GM23338 (cell line): ENCODE measurements at regions not wholly inside any gene's neighbourhood (a gene's known extent, or its start where the extent isn't known, plus 50 kb on each side); places are given as distances from the start of the nearest gene placed in this dataset.

Experiments
- ATAC-seq: fragments of 200-7000 bp; cut with Tn5 transposase; 3 replicates; pipeline ENCODE4 v1.9.1; 2020
- DNase-seq: peaks from one replicate; pipeline ENCODE4 v3.0.0-alpha.2; 2015; ENCODE audit warnings: low spot score
- H2AFZ ChIP-seq: fragments of 200-600 bp; sonication (generic); 2 replicates; pipeline ENCODE4 v1.8.0; 2016; ENCODE audit warnings: antibody characterized with exemption, mild to moderate bottlenecking, moderate library complexity
- H3F3A ChIP-seq: fragments of 200-600 bp; sonication (generic); replicated peaks from 2 replicates; pipeline ENCODE4 v1.8.0; 2017; ENCODE audit warnings: antibody characterized with exemption, mixed run types, low read depth
- H3K27ac ChIP-seq: fragments of 200-600 bp; sonication (generic); 2 replicates; pipeline ENCODE4 v1.6.1; 2016; ENCODE audit warnings: low read depth
- H3K27me3 ChIP-seq: fragments of 200-600 bp; sonication (generic); 2 replicates; pipeline ENCODE4 v1.8.0; 2016; ENCODE audit warnings: mild to moderate bottlenecking, mixed run types, moderate library complexity; ENCODE audit not compliant: insufficient read depth
- H3K36me3 ChIP-seq: fragments of 200-600 bp; sonication (generic); 2 replicates; pipeline ENCODE4 v1.8.0; 2016; ENCODE audit warnings: mild to moderate bottlenecking; ENCODE audit not compliant: insufficient read depth
- H3K4me1 ChIP-seq: fragments of 200-600 bp; sonication (generic); 2 replicates; pipeline ENCODE4 v1.8.0; 2016; ENCODE audit warnings: mild to moderate bottlenecking, moderate library complexity; ENCODE audit not compliant: insufficient read depth
- H3K4me2 ChIP-seq: fragments of 200-600 bp; sonication (generic); 2 replicates; pipeline ENCODE4 v1.7.1; 2017; ENCODE audit warnings: mixed run types
- H3K4me3 ChIP-seq: fragments of 200-600 bp; sonication (generic); 2 replicates; pipeline ENCODE4 v1.6.1; 2016; ENCODE audit warnings: mixed run types
- H3K79me2 ChIP-seq: fragments of 200-600 bp; sonication (generic); replicated peaks from 2 replicates; pipeline ENCODE4 v1.8.0; 2017; ENCODE audit warnings: mild to moderate bottlenecking; ENCODE audit not compliant: insufficient read depth
- H3K9me2 ChIP-seq: fragments of 200-600 bp; sonication (generic); 2 replicates; pipeline ENCODE4 v1.8.0; 2017; ENCODE audit not compliant: insufficient read depth
- H4K20me1 ChIP-seq: fragments of 200-600 bp; sonication (generic); replicated peaks from 2 replicates; pipeline ENCODE4 v1.8.0; 2017; ENCODE audit warnings: mild to moderate bottlenecking; ENCODE audit not compliant: insufficient read depth
- H3K27ac Mint-ChIP-seq: 2 replicates; pipeline ENCODE4 v1.8.0; 2020; ENCODE audit warnings: inconsistent platforms, mild to moderate bottlenecking, moderate library complexity, mixed read lengths
- H3K27me3 Mint-ChIP-seq: 3 replicates; pipeline ENCODE4 v1.8.0; 2022; ENCODE audit warnings: low read depth, mild to moderate bottlenecking, moderate library complexity, mixed read lengths, inconsistent platforms; ENCODE audit not compliant: insufficient read depth, poor library complexity
- H3K36me3 Mint-ChIP-seq: 3 replicates; pipeline ENCODE4 v1.8.0; 2021; ENCODE audit warnings: low read depth, mild to moderate bottlenecking, inconsistent platforms, moderate library complexity, mixed read lengths
- H3K4me1 Mint-ChIP-seq: 3 replicates; pipeline ENCODE4 v1.8.0; 2020; ENCODE audit warnings: mild to moderate bottlenecking, inconsistent platforms, mixed read lengths
- H3K4me3 Mint-ChIP-seq: 3 replicates; pipeline ENCODE4 v1.8.0; 2021; ENCODE audit warnings: moderate library complexity, mild to moderate bottlenecking, inconsistent platforms, mixed read lengths
- H3K9me3 Mint-ChIP-seq: 3 replicates; pipeline ENCODE4 v1.8.0; 2020; ENCODE audit warnings: moderate library complexity, mild to moderate bottlenecking, inconsistent platforms, mixed read lengths
- EZH2 ChIP-seq: fragments of 200-600 bp; sonication (generic); IDR thresholded peaks from one replicate; pipeline ENCODE4 v1.8.0; 2017; ENCODE audit warnings: antibody characterized with exemption, mild to moderate bottlenecking, low read depth; ENCODE audit not compliant: unreplicated experiment
- EZH2phosphoT487 ChIP-seq: fragments of 200-600 bp; sonication (generic); IDR thresholded peaks from one replicate; pipeline ENCODE4 v1.8.1; 2018; ENCODE audit warnings: antibody characterized with exemption; ENCODE audit not compliant: unreplicated experiment
- JUNB ChIP-seq: IDR thresholded peaks from one replicate; pipeline ENCODE4 v1.6.1; 2016; ENCODE audit warnings: antibody characterized with exemption; ENCODE audit not compliant: unreplicated experiment
- NANOG ChIP-seq: IDR thresholded peaks from 2 replicates; pipeline ENCODE4 v1.6.1; 2016; ENCODE audit warnings: antibody characterized with exemption, borderline replicate concordance
- ZNF331 ChIP-seq: fragments of 250-450 bp; sonication (Bioruptor Pico); IDR thresholded peaks from 2 replicates; pipeline ENCODE4 v1.5.0; 2020; ENCODE audit warnings: low read depth, mild to moderate bottlenecking, moderate library complexity
- TF ChIP-seq, protein P1 (sequence below): IDR thresholded peaks from 2 replicates; pipeline ENCODE4 v1.6.1; 2016; ENCODE audit warnings: antibody characterized with exemption
- TF ChIP-seq, protein P2 (sequence below): IDR thresholded peaks from one replicate; pipeline ENCODE4 v1.6.1; 2018; ENCODE audit warnings: antibody characterized with exemption; ENCODE audit not compliant: unreplicated experiment
- TF ChIP-seq, protein P3 (sequence below): fragments of 250-450 bp; sonication (Bioruptor Pico); IDR thresholded peaks from 2 replicates; pipeline ENCODE4 v1.5.0; 2020; ENCODE audit warnings: mild to moderate bottlenecking, moderate library complexity

DNA sequence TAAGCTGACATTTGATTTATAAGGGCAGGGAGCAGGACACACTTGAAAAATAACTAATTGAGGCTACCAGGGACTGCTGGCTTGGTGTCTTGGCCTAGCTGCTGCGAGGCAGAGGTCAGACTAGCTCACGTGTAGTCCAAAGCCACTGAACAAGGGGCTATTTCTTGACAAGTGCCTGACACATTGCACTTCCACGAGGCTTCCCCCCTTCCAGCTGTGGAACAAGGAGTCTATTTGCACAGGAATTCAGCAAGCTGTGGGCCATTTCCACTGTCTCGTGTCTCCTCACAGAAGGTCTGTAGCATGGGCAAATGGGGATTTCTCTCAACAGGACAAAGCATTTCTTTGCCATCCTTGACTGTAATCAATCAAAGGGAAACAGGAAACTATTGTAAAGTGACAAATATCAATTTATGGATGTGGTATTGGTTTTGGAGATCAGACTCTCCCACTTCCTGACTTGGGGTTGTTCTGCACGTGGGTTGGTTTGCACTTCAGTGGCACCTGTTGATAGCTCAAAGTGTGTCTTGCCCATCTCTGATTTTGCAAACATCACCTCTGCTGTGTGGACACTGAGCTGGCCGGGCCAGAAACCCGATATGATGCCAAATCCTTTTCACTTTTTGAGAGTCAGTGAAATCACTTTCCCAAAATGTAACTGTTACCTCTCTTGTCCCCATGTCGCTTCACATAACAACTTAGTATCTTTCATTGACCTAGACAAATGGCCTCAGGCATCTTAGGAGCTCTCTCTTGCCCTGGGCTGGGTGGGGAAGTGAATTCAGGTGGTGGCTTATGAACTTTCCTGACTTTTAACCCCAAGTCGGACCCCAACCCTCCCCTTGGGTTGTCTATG lies 107.4 kb upstream of the MAMLD1 start:
- H3K9me3 Mint-ChIP-seq: no peaks in the 10 kb centered on the region; the same call in 2 of the 3 replicates
- no peak overlapping the region for H3K27ac Mint-ChIP-seq
- no peaks in the 10 kb centered on the region for H3K27me3 ChIP-seq
- no peak overlapping the region for H3K4me3 ChIP-seq
- no peaks in the 10 kb centered on the region for H3F3A ChIP-seq
- no peak overlapping the region for H3K27ac ChIP-seq
- H3K4me2 ChIP-seq: no peak overlapping the region
- H2AFZ ChIP-seq: no peak overlapping the region
- no peaks in the 10 kb centered on the region for H4K20me1 ChIP-seq
- H3K36me3 Mint-ChIP-seq: no peaks in the 10 kb centered on the region
- ATAC-seq (no peak), DNase-seq (no peak)
- H3K27me3 Mint-ChIP-seq: no peaks in the 10 kb centered on the region
- H3K79me2 ChIP-seq: no peaks in the 10 kb centered on the region
- H3K36me3 ChIP-seq: no peaks in the 10 kb centered on the region
- TF ChIP-seq ZNF331 (no peak), EZH2phosphoT487 (no peak), NANOG (no peak), JUNB (no peak), EZH2 (no peak)
- TF ChIP-seq, protein P1, sequence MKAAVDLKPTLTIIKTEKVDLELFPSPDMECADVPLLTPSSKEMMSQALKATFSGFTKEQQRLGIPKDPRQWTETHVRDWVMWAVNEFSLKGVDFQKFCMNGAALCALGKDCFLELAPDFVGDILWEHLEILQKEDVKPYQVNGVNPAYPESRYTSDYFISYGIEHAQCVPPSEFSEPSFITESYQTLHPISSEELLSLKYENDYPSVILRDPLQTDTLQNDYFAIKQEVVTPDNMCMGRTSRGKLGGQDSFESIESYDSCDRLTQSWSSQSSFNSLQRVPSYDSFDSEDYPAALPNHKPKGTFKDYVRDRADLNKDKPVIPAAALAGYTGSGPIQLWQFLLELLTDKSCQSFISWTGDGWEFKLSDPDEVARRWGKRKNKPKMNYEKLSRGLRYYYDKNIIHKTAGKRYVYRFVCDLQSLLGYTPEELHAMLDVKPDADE: no peak
- TF ChIP-seq, protein P2, sequence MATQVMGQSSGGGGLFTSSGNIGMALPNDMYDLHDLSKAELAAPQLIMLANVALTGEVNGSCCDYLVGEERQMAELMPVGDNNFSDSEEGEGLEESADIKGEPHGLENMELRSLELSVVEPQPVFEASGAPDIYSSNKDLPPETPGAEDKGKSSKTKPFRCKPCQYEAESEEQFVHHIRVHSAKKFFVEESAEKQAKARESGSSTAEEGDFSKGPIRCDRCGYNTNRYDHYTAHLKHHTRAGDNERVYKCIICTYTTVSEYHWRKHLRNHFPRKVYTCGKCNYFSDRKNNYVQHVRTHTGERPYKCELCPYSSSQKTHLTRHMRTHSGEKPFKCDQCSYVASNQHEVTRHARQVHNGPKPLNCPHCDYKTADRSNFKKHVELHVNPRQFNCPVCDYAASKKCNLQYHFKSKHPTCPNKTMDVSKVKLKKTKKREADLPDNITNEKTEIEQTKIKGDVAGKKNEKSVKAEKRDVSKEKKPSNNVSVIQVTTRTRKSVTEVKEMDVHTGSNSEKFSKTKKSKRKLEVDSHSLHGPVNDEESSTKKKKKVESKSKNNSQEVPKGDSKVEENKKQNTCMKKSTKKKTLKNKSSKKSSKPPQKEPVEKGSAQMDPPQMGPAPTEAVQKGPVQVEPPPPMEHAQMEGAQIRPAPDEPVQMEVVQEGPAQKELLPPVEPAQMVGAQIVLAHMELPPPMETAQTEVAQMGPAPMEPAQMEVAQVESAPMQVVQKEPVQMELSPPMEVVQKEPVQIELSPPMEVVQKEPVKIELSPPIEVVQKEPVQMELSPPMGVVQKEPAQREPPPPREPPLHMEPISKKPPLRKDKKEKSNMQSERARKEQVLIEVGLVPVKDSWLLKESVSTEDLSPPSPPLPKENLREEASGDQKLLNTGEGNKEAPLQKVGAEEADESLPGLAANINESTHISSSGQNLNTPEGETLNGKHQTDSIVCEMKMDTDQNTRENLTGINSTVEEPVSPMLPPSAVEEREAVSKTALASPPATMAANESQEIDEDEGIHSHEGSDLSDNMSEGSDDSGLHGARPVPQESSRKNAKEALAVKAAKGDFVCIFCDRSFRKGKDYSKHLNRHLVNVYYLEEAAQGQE: no peak
- TF ChIP-seq, protein P3, sequence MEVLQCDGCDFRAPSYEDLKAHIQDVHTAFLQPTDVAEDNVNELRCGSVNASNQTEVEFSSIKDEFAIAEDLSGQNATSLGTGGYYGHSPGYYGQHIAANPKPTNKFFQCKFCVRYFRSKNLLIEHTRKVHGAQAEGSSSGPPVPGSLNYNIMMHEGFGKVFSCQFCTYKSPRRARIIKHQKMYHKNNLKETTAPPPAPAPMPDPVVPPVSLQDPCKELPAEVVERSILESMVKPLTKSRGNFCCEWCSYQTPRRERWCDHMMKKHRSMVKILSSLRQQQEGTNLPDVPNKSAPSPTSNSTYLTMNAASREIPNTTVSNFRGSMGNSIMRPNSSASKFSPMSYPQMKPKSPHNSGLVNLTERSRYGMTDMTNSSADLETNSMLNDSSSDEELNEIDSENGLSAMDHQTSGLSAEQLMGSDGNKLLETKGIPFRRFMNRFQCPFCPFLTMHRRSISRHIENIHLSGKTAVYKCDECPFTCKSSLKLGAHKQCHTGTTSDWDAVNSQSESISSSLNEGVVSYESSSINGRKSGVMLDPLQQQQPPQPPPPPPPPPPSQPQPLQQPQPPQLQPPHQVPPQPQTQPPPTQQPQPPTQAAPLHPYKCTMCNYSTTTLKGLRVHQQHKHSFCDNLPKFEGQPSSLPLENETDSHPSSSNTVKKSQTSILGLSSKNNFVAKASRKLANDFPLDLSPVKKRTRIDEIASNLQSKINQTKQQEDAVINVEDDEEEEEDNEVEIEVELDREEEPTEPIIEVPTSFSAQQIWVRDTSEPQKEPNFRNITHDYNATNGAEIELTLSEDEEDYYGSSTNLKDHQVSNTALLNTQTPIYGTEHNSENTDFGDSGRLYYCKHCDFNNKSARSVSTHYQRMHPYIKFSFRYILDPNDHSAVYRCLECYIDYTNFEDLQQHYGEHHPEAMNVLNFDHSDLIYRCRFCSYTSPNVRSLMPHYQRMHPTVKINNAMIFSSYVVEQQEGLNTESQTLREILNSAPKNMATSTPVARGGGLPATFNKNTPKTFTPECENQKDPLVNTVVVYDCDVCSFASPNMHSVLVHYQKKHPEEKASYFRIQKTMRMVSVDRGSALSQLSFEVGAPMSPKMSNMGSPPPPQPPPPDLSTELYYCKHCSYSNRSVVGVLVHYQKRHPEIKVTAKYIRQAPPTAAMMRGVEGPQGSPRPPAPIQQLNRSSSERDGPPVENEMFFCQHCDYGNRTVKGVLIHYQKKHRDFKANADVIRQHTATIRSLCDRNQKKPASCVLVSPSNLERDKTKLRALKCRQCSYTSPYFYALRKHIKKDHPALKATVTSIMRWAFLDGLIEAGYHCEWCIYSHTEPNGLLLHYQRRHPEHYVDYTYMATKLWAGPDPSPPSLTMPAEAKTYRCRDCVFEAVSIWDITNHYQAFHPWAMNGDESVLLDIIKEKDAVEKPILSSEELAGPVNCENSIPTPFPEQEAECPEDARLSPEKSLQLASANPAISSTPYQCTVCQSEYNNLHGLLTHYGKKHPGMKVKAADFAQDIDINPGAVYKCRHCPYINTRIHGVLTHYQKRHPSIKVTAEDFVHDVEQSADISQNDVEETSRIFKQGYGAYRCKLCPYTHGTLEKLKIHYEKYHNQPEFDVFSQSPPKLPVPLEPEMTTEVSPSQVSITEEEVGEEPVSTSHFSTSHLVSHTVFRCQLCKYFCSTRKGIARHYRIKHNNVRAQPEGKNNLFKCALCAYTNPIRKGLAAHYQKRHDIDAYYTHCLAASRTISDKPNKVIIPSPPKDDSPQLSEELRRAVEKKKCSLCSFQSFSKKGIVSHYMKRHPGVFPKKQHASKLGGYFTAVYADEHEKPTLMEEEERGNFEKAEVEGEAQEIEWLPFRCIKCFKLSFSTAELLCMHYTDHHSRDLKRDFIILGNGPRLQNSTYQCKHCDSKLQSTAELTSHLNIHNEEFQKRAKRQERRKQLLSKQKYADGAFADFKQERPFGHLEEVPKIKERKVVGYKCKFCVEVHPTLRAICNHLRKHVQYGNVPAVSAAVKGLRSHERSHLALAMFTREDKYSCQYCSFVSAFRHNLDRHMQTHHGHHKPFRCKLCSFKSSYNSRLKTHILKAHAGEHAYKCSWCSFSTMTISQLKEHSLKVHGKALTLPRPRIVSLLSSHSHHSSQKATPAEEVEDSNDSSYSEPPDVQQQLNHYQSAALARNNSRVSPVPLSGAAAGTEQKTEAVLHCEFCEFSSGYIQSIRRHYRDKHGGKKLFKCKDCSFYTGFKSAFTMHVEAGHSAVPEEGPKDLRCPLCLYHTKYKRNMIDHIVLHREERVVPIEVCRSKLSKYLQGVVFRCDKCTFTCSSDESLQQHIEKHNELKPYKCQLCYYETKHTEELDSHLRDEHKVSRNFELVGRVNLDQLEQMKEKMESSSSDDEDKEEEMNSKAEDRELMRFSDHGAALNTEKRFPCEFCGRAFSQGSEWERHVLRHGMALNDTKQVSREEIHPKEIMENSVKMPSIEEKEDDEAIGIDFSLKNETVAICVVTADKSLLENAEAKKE: no peak
- H3K4me3 Mint-ChIP-seq: no peak overlapping the region
- no peaks in the 10 kb centered on the region for H3K4me1 ChIP-seq
- H3K4me1 Mint-ChIP-seq: 0 out of 3 replicates have a peak, but pooled peaks cover 4% of the 10 kb centered on the region
- no peaks in the 10 kb centered on the region for H3K9me2 ChIP-seq
